GM18519 (cell line): ENCODE measurements at regions not wholly inside any gene's neighbourhood (a gene's known extent, or its start where the extent isn't known, plus 50 kb on each side); places are given as distances from the start of the nearest gene placed in this dataset.

Source experiments
- ATAC-seq: cut with Tn5 transposase; IDR thresholded peaks from one replicate; pipeline ENCODE4 v1.9.1; 2021; ENCODE audit warnings: mild to moderate bottlenecking, moderate library complexity; ENCODE audit not compliant: unreplicated experiment, low FRiP score

GRCh38 chr10:111200505-111201186 lies 123.8 kb downstream of the ADRA2A start:
- ATAC-seq, result no peak

DNA sequence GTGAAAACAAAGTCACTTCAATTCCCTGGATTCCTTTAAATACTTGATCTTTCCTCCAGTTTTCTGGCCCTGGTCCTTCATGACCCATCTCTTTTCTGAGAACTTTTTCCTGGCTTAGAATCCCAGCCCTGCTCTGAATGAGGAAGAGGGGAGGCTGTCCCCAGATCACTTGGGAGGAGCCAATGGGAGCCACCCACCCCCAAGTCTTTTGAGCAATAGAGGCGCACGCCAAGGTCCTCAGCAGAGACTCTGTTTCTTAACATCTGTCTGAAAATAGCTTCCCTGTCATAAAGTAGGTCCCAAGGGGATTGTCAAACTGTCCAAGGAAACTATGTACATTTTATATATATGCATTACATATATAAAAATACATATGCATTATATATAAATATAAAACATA lies 126.8 kb downstream of the ADRA2A start:
- ATAC-seq, result no peak

DNA sequence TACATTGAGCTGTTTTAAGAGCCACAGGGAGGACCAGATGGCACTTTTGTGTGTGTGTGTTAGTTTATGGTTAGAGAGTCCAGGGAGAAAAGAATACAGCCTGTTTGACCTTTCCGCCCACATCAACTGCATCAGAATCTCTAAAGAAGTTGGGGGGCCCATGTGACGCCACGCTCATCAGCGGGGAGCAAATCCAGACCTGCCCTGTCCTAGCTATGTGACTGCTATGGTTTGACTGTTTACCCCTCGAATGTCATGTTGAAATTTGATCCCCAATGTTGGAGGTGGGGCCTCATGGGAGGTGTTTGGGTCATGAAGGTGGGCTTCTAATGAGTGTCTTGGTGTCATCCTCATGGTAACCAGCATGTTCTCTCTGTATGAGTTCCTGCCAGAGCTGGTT lies 128.0 kb downstream of the ADRA2A start:
- no peak for ATAC-seq

DNA sequence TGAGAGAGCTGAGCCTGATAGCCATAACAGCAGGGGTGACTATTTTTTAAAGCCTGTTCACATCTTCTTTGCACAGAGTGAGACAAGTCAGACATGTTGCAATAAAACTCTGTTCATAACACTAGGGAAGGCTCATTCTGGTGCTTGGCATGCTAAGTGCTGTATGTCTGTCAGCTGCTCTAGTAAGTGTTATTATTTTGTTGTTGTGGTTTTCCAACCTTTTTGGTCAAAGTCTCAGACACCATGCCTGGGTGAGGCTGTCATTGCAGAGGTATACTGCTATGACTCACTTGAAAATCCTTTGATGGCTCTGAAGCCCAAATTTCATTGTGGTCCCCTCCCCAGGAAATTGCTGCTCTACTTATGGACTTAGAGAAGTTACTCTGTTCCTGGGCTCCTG lies 129.7 kb downstream of the ADRA2A start:
- ATAC-seq, result no peak

- no peak for ATAC-seq
Measured at GRCh38 chr10:111207500-111207899, 130.7 kb downstream of the ADRA2A start.

DNA sequence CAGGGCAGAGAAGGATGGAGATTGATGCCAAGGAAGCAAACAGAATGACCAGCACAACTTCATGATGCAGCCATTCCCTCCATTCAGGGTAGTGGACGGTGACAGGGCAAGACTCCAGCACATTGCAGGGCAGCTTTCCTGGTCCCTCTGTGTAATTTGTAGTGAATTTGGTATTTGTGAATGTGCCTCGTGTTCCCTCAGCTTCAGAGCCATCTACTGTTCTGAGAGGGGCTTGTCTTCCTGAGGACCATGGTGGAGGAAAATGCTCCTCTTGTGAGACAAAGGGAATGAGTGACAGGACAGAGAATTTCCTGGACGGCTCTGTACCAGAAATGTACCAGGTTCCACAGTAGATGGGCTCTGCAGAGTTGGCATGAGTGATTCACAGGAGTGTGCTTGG lies 132.1 kb downstream of the ADRA2A start:
- no peak for ATAC-seq

DNA sequence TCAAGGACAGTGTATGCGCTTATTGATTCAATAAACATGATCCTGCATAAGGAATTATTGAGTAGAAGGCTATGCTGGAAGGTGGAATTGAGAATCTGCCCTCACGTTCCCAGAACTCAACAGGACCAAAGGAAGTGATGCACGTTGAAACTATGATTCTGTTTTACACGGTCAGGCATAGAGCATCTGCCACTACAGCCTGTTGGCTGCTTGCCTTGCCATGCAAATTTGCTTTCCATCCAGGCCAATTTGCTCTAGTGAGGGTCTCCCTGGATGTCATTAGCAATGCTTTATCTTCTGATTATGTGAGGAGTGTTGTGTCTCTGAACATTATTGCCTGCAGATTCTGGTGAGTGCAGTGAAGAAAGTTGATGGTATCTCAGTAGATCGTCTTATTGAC lies 132.9 kb downstream of the ADRA2A start:
- ATAC-seq, result no peak

GRCh38 chr10:111211241-111211640 lies 134.4 kb downstream of the ADRA2A start:
- no peak for ATAC-seq

GRCh38 chr10:111211706-111212105 lies 134.9 kb downstream of the ADRA2A start:
- no peak for ATAC-seq

GRCh38 chr10:111221682-111222480 lies 145.1 kb downstream of the ADRA2A start:
- ATAC-seq, result no peak

GRCh38 chr10:111222961-111223360 lies 146.1 kb downstream of the ADRA2A start:
- ATAC-seq, result no peak

GRCh38 chr10:111231779-111232178 lies 154.9 kb downstream of the ADRA2A start:
- no peak for ATAC-seq

GRCh38 chr10:111233439-111233838 lies 156.6 kb downstream of the ADRA2A start:
- no peak for ATAC-seq

DNA sequence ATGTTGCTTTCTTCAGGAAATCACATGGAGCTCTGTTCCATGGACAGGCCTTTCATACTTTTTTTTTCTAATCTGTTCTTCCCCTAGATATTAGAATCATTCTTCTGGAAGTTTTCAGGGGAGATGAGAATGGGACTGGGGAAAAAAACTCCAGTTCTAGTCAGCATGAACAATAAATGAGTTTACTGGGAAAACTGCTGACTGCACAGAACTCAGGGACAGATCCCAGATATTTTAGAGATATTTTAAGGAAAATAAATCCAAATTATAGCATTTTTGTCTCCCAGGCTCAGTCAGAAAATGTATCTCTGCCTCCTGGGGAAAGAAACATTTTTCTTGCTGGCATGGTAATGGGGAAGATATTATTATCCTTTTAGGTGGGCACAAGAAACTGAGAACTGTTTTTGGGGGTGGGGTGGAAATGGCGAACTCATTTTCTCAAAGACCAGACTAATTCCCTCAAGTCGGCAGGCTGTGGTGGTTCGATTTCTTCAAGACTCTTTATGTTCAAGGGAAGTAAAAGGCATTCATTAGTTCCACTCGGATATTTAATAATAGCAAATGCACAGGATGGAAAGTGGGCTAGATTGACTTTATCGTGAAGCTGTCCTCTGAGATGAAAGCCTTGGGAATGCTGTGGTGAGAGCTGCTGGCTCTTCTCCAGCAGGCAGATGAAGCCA lies 157.5 kb downstream of the ADRA2A start:
- no peak for ATAC-seq

GRCh38 chr10:111234914-111235302 lies 158.1 kb downstream of the ADRA2A start:
- ATAC-seq, result no peak

DNA sequence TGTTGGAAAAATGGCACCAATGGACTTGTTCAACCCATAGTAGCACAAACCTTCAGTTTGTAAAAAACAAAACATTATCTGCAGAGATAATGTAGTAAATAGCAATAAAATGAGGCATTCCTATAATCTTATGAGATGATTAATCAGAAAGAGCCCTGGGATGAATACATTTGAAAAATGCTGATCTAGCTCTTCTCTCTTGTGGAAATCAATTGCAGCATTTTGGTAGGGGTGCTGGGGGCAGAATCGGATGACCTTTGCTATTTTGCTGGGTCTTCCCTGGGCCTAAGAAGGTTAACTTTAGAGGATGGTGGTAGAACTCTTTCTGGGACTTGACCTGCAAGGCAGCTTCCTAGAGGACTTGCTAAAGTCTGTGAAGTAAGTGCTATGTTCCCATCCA lies 163.5 kb downstream of the ADRA2A start:
- no peak for ATAC-seq

- no peak for ATAC-seq
Measured at GRCh38 chr10:111243126-111243525, 166.3 kb downstream of the ADRA2A start.

DNA sequence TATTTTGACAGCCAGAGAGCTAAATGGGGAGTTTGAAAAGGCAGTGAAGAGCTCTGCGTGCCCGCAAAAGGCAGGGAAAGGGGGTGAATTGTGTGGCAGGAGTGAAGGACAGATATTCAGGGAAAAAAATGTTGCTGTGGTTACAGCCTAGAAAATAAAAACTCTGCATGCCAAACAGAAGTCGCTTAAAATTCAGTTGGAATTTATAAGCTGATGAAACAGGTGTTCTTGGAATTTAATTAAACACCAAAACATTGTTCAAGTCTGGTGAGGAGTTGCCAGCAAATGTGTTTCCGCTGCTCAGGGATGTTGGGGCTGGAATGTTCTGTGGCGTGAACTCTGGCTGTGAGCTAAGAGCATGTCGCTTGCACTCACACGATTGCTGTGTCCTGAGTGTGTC lies 169.3 kb downstream of the ADRA2A start:
- ATAC-seq, result no peak

GRCh38 chr10:111246814-111247452 lies 170.1 kb downstream of the ADRA2A start:
- no peak for ATAC-seq

DNA sequence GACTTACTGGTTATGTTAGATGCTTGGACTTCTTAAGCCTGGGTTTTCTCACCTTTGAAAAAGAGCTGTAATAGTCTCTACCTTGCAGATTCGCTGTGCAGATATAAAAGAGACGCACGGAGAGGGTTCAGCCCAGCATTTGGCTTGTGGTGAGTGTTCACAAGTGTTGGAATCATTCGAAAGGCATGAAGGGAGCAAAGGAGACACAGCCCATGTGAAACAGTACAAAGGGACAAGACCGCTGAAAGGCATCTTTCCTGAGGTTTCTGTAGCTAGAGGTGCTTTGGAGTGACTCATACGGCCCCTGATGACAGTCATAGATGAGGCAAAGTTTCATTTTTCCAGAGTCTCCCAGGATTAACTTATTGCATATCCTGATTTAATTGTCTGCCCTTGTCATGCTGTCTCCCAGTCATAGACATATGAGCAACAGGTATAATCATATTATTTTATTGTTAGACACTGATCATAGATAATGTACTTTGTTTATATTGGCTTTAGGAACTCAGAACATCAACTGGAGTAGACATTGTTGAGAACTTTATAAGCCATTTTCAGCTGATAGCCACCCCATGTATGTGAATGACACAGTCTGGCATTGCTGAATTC lies 171.1 kb downstream of the ADRA2A start:
- ATAC-seq, result no peak

DNA sequence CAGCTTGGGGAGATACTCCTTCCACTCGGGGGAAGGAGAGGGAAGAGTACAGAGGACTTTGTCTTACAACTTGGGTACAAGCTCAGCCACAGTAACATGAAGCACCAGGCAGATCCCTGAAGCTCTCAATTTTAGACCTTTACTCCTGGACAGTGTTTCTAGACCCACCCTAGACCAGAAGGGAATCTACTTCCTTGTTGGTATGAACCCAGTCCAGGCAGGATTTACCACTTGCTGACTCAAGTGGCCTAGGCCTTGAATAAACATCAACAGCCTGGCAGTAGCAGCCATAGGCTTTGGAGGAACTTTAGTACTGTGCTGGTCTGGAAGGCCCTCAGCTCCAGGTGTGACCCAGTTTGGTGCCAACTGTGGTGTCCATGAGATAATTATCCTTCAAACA lies 173.1 kb downstream of the ADRA2A start:
- ATAC-seq, result no peak
